HAP-1 (cell line): ENCODE measurements at regions not wholly inside any gene's neighbourhood (a gene's known extent, or its start where the extent isn't known, plus 50 kb on each side); places are given as distances from the start of the nearest gene placed in this dataset.
"Not testable (repeated sequence)": the region's sequence is repeated elsewhere in the genome, so short reads cannot be mapped to it uniquely, and the experiment has no call there.

Source experiments
- DNase-seq, 2 experiments: peaks; one replicate each; pipeline ENCODE4 v3.0.0-alpha.2; 2016 to 2020; ENCODE audit warnings: low spot score in 2 of 2
- H3K27me3 ChIP-seq: fragments of 250-450 bp; sonication (Bioruptor Pico); 2 replicates; pipeline ENCODE4 v1.5.1; 2020; ENCODE audit warnings: low read depth, mild to moderate bottlenecking, moderate library complexity
- H3K36me3 ChIP-seq: fragments of 250-450 bp; sonication (Bioruptor Pico); replicated peaks from 2 replicates; pipeline ENCODE4 v1.5.1; 2020; ENCODE audit warnings: mild to moderate bottlenecking
- H3K4me1 ChIP-seq: fragments of 250-450 bp; sonication (Bioruptor Pico); 2 replicates; pipeline ENCODE4 v1.5.1; 2020; ENCODE audit warnings: mild to moderate bottlenecking
- H3K4me3 ChIP-seq: fragments of 250-450 bp; sonication (Bioruptor Pico); 2 replicates; pipeline ENCODE4 v1.5.1; 2020; ENCODE audit warnings: mild to moderate bottlenecking, moderate library complexity
- H3K9me3 ChIP-seq: fragments of 250-450 bp; sonication (Bioruptor Pico); 2 replicates; pipeline ENCODE4 v1.5.1; 2020; ENCODE audit warnings: mild to moderate bottlenecking, moderate library complexity
- in situ Hi-C: fragments of 300-500 bp; cut with MboI; formaldehyde crosslinking; loops from 3 replicates; pipeline ENCODE4 v1.14.3; 2020; ENCODE audit warnings: low sequenced_read_pairs, inconsistent platforms, mixed read lengths

DNA sequence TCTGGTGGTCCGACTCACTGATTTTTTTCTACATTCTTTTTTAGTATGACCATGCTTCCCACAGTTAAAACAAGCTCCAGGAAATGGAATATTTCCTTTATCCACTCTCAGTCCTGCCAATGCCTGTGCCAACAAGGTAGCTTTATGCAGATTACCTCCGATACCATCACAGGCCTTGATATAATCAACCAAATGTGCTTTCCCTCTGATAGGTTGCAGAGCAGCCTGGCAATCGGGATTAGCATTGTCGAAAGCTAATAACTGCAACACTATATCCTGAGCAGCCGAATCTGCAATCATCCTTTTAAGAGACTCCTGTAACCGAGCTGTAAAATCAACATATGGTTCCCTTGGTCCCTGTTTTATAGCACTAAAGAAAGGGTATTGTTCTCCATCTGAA lies 122.3 kb upstream of the IGFBP3 start:
- DNase-seq, H3K4me1 ChIP-seq, in situ Hi-C loops, H3K9me3 ChIP-seq, H3K27me3 ChIP-seq, H3K4me3 ChIP-seq, H3K36me3 ChIP-seq: not testable (repeated sequence)

DNA sequence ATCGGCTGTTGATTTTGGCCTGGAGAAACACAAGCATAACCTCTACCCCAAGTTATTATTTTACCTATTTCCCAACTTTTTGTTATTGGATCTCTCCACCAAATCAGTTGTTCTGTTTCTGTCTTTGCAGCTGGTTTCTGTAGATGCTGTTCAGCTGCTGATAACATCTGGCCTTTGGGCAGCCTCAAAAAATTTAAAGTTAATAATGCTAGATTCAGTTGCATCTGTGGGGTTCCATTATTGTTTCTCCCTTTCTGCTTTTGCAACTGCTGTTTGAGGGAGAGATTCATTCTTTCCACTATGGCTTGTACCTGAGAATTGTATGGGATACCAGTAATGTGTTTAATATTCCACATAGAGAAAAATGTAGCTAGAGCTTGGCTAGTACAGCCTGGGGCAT lies 118.7 kb upstream of the IGFBP3 start:
- H3K36me3 ChIP-seq, in situ Hi-C loops, H3K4me1 ChIP-seq, H3K4me3 ChIP-seq, DNase-seq, H3K9me3 ChIP-seq, H3K27me3 ChIP-seq: not testable (repeated sequence)

DNA sequence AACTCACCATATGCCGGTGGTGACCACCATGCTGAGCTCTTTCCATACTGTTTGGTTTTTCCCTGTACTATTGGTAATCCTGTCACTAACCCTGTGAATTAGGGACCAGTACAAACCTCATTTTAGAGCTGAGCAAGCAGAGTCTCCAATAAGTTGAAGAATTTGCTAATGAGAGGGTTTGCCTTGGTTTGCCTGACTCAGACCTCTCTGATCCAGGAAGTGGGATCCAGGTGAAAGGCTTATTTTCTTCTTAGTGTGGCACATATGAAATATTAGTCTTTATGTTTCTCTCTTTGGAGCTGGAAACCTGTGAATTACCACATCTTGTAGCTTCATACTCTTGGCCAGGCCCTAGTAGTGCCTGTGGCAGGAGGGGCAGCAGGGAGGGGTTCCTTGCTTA lies 114.1 kb upstream of the IGFBP3 start:
- Histone ChIP-seq H3K27me3 (no peaks in the 10 kb centered on the region), H3K4me1 (no peaks in the 10 kb centered on the region), H3K36me3 (no peaks in the 10 kb centered on the region), H3K4me3 (no peak overlapping the region), H3K9me3 (no peaks in the 10 kb centered on the region)
- DNase-seq = no peak
- in situ Hi-C loops = no loop called here

DNA sequence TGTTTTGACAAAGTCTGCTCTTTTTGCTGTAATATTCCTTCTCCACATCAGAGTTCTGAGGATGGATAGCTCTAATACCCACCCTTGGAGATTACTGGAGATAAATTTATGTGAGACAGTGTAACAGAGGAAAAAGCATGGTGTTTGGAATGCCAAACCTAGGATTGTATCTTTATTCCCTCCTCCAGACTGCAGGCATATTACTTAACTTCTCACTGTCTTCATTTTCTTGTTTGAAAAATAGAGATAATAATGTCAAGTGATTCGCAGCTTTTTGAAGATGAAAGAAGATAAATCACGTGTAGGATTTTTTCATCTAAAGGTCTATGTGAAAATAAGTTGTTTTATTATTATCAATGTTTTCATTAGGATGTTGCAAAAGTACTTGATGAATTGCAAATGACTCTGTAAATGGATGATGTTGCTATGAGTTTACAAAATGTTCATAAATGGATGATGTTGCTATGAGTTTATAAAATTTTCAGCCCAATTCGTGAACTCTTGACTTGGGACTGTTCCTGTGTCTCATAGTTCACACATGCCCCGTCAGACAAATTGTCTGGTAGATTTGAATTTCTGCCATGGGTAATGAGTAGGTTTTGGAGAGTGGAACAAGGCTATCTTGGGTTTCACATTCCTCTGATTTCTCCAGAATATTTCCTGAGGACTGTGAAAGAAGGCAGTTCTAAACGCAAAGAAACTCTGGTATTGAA lies 113.1 kb upstream of the IGFBP3 start:
- in situ Hi-C loops = no loop called here

DNA sequence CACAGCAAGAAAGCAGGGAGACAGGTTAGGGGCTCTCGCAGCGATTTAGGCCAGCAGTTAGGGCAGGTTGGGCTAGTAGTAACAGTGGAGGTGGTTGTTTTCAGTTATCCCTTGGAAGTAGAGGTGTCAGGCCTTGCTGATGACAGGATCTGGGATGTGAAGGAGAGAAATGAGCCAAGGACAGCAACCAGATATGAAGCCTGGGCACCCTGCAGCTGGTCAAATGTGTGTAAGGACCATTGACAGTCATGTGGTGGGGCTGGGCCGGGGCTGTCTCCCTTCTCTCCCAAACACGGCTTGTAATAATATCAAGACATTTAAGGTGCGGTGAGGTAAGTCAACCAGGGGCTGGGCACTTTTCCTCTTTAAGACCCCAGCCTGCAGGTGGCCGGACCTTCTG lies 112.5 kb upstream of the IGFBP3 start:
- in situ Hi-C loops = no loop called here
- H3K36me3 ChIP-seq = no peaks in the 10 kb centered on the region
- H3K27me3 ChIP-seq = no peaks in the 10 kb centered on the region
- no peaks in the 10 kb centered on the region for H3K4me1 ChIP-seq
- no peak for DNase-seq
- no peaks in the 10 kb centered on the region for H3K9me3 ChIP-seq
- no peak overlapping the region for H3K4me3 ChIP-seq

More for the DNA sequence above, 113.1 kb upstream of the IGFBP3 start:
- Histone ChIP-seq H3K9me3 (no peaks in the 10 kb centered on the region), H3K27me3 (no peaks in the 10 kb centered on the region), H3K4me1 (no peaks in the 10 kb centered on the region), H3K4me3 (no peak overlapping the region), H3K36me3 (no peaks in the 10 kb centered on the region)
- no peak for DNase-seq

DNA sequence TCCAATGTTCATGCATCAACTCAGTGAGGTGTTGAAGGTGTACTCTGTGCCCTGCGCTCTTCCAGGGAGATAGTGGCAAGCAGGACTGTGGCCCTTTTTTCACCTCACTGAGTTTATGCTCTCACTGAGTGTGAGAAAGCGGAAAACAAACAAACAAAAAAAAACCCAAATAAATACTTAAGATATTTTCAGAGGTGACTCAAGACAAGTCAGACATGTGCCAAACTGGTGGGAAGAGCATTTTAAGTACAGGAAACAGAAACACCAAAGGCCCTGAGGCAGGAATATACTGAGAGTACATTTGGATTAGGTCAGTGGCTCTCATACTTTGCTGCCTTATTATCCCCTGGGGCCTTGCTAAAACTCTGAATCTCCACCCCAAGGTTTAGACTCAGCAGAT lies 111.9 kb upstream of the IGFBP3 start:
- no peaks in the 10 kb centered on the region for H3K36me3 ChIP-seq
- in situ Hi-C loops = no loop called here
- no peaks in the 10 kb centered on the region for H3K27me3 ChIP-seq
- H3K9me3 ChIP-seq = no peaks in the 10 kb centered on the region
- no peak for DNase-seq
- H3K4me3 ChIP-seq = no peak overlapping the region
- H3K4me1 ChIP-seq = no peaks in the 10 kb centered on the region

DNA sequence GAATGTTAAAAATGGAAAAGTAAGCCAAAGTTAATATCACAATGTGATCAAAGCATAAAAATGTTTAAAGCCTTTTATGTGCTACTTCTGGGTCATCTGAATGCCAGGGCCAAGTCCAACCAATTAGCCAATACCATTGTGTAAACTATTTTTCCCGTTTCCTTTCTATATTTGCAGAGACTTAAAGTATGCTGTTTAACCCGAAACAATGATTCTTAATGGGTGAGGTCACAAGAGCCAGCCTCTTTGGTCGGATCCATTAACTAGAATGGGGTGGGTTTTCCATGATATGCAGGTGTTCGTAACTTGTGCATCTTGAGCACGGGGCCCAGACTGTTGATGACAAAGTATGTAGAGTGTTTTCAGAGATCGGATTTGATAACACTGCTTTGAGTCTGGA lies 111.3 kb upstream of the IGFBP3 start:
- Histone ChIP-seq H3K9me3 (no peaks in the 10 kb centered on the region), H3K36me3 (no peaks in the 10 kb centered on the region)
- in situ Hi-C loops = no loop called here

DNA sequence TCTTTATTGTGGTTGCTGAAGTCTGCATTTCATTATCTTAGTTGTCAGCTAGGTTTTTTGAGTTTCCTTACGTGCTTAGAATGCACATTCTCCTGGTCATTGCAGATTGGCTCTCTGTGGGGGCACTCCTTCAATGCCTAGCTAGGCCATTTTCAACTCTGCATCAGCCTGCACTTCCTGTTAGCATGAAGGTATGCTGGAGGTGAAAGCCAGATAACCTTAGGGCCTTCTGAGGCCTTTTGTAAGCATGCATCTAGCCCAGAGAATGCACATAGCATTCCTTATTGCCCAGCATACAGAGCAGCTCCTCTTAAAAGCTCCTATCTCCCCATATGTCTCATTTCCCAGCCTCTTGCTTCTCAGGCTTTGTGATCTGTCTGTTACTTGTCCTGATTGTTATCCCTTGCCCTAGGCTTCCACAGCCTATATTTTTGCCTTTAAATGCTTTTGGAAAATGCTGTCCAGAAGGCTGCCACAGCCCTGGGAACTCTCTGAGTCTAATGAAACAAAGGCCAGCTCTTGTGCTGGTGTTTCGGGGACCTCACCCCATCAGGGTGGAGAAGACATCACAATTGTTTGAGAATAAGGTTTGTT lies 108.1 kb upstream of the IGFBP3 start:
- in situ Hi-C loops = no loop called here
- no peaks in the 10 kb centered on the region for H3K4me1 ChIP-seq
- no peaks in the 10 kb centered on the region for H3K9me3 ChIP-seq
- H3K27me3 ChIP-seq = no peaks in the 10 kb centered on the region
- no peak overlapping the region for H3K4me3 ChIP-seq
- no peak for DNase-seq
- no peaks in the 10 kb centered on the region for H3K36me3 ChIP-seq

More for the DNA sequence above, 111.3 kb upstream of the IGFBP3 start:
- no peak overlapping the region for H3K4me3 ChIP-seq
- DNase-seq = no peak
- no peaks in the 10 kb centered on the region for H3K4me1 ChIP-seq
- H3K27me3 ChIP-seq = no peaks in the 10 kb centered on the region

DNA sequence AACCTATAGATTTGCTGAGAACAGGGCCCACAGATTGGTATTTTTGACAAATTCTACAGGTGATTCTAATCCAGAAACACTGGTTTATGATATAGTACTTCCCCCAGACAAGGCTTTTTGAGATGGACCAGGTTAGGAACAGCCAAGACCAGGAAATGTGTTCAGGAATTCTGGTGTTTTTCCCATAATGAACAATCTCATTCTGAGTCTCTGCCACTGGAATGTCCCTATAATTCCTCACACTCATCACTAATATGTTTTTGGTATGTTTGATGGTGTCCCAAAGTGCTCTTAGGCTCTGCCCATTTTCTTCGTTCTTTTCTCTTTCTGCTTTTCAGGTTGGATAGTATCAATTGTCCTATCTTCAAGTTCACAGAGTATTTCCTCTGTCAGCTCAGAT lies 107.2 kb upstream of the IGFBP3 start:
- no peaks in the 10 kb centered on the region for H3K36me3 ChIP-seq
- H3K27me3 ChIP-seq = no peaks in the 10 kb centered on the region
- no peaks in the 10 kb centered on the region for H3K9me3 ChIP-seq
- H3K4me1 ChIP-seq = no peaks in the 10 kb centered on the region
- in situ Hi-C loops = no loop called here
- no peak overlapping the region for H3K4me3 ChIP-seq
- no peak for DNase-seq

DNA sequence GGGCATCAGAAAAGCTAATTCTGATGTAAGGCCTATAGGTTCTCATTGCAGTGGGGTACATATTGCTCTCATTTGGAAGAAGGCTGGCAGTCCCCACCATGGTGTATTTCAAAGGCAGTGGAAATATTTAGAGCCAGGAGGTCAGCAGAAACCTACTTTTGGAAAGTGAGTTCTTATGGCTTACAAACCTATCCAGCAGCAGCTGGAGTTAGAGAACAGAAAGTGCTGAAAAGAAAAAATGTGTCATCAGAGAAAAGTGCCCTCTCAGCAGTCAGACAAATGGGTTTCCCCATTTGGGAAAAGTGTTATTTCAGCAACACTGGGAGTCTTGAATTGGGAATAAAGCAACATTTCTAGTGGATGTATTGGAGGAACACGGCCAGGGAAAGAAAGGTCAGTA lies 105.7 kb upstream of the IGFBP3 start:
- no peak overlapping the region for H3K4me3 ChIP-seq
- H3K27me3 ChIP-seq = no peaks in the 10 kb centered on the region
- DNase-seq = no peak
- in situ Hi-C loops = no loop called here
- no peaks in the 10 kb centered on the region for H3K4me1 ChIP-seq
- no peaks in the 10 kb centered on the region for H3K9me3 ChIP-seq
- H3K36me3 ChIP-seq = no peaks in the 10 kb centered on the region

DNA sequence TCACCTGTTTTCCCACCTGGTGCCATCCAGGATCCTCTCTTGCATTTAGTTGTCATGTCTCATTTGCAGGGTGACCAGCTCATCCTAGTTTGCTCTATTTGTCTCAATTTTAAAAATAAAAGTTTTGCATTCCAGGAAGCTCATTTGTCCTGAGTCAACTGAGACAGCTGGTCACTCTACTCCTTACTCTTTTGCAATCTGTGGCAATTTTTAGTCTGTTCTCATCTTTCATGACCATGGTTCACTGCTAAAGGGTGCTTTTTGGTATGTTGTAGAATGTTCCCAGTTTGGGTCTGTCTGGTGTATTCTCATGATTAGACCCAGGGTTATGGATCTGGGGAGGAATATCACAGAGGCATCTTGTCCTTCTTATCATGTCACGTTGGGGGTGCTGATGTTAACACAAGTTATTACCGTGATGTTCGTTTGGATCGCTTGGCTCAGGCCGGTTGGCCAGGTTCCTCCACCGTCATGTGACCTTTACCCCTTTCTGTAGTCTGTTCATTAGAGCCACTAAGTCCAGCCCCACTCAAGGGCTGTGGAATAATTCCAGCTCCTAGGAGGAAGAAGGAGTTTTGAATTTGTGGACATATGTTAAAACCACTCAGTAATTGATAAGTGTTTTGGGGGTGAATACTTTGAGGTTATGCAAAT lies 103.3 kb upstream of the IGFBP3 start:
- Histone ChIP-seq H3K36me3 (no peaks in the 10 kb centered on the region), H3K27me3 (no peaks in the 10 kb centered on the region), H3K4me1 (no peaks in the 10 kb centered on the region), H3K4me3 (no peak overlapping the region), H3K9me3 (no peaks in the 10 kb centered on the region)
- no peak for DNase-seq
- in situ Hi-C loops = no loop called here

DNA sequence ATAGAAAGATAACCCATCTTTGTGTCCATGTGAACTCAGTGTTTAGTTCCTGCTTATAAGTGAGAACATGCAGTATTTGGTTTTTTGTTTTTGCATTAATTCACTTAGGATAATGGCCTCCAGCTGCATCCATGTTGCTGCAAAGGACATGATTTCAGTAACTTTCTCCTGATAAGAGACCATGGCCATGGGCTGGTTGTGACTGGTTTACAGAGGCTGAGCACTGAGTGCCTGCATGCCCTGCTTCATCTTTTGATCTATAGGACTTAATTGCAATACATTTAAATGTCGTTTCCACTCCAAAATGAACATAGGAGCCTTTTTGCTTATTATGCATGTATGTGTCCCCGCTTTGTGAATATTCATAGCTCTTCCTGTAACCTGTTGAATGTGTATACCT lies 101.3 kb upstream of the IGFBP3 start:
- no peak for DNase-seq
- Histone ChIP-seq H3K9me3 (no peaks in the 10 kb centered on the region), H3K4me1 (no peaks in the 10 kb centered on the region), H3K36me3 (no peaks in the 10 kb centered on the region), H3K27me3 (no peaks in the 10 kb centered on the region), H3K4me3 (no peak overlapping the region)
- in situ Hi-C loops = no loop called here

DNA sequence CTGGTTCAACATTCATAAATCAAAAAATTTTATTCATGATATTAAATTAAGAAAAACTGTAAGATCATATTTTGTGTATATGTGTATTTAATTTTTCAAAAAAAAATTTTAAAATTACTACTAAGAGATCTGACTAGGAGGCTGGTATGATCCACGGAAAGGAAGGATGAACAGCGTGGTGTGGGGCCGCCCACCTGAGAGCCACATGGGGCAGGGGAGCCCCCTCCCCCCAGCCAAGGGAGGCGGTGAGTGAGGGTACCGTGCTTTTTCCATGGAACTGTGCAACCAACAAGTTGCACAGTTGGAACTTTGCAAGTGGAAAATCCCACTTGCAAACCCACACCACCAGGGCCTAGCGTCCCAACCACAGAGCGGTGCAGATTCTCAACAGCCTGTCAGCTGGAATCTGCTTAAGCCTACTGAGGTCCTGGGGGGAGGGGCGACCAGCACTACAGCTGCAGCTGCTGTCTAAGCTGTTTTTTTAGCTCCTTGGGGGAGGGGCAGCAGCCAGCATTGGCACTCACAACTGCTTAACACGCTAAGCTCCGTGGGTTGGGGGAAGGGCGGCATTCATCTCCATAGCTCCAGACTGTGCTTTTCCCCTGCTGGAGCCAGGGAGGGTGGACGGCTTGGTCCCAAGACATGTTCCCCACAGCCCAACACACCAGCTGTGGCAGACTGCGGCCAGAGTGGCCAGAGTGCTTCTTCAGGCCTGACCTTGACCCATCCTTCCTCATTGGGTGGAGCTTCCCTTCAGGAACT lies 94.2 kb upstream of the IGFBP3 start:
- H3K4me3 ChIP-seq = no peak overlapping the region

DNA sequence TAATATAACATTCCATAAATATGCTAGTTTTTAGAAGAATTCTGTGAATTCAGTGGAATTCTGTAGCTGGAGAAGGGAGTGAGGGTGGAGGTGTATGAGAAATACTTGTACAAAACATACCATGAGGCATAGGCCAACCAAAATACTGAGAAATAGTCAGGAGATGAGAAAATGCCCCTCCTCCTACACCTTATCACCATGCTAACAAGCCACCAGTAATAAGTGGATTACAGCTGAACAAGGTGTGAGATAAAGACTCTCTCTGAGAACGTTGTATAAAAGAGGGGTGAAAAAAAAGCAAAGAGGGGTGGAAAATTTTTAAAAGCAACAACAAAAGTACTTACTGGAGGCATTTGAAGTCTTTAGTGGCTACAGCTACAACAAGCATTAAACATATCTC lies 90.4 kb upstream of the IGFBP3 start:
- Histone ChIP-seq H3K4me1 (no peaks in the 10 kb centered on the region), H3K36me3 (no peaks in the 10 kb centered on the region), H3K9me3 (no peaks in the 10 kb centered on the region), H3K27me3 (no peaks in the 10 kb centered on the region), H3K4me3 (no peak overlapping the region)
- in situ Hi-C loops = no loop called here
- DNase-seq = no peak

More for the DNA sequence above, 94.2 kb upstream of the IGFBP3 start:
- Histone ChIP-seq H3K4me1 (no peaks in the 10 kb centered on the region), H3K9me3 (no peaks in the 10 kb centered on the region), H3K27me3 (no peaks in the 10 kb centered on the region), H3K36me3 (no peaks in the 10 kb centered on the region)
- DNase-seq = no peak
- in situ Hi-C loops = no loop called here
